ENCODE measurements at regions not wholly inside any gene's neighbourhood (a gene's known extent, or its start where the extent isn't known, plus 50 kb on each side); places are given as distances from the start of the nearest gene placed in this dataset.

DNA sequence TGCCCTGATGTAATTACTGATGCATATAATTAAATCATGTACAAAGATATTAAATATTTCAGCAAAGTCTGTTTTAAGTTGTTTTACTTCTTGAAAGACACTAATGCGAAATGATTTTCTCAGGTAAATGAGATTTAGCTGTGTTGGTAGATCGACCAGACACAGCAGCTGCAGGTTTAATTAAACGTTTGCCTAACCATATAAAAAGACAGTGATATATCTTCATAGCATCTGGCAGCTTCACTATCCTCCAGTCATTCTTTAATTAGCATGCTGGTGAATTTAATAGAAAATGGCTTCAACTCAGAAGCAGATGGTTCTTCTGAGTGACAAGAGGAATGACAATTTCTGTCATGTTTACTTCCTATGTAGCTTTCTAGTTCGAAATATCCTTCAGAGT lies 69.3 kb downstream of the NHLRC3 start:
- no peaks in the 10 kb centered on the region for H3K4me1 ChIP-seq (replicated peaks in 1 of 2)
- DNase-seq = no peak
- H3K4me3 ChIP-seq = no peak overlapping the region
- no peak overlapping the region for H3K27ac ChIP-seq
- no peaks in the 10 kb centered on the region for H3K27me3 ChIP-seq
- intact Hi-C loops (cut with DNase I) = no loop called here
- TF ChIP-seq, protein P1, sequence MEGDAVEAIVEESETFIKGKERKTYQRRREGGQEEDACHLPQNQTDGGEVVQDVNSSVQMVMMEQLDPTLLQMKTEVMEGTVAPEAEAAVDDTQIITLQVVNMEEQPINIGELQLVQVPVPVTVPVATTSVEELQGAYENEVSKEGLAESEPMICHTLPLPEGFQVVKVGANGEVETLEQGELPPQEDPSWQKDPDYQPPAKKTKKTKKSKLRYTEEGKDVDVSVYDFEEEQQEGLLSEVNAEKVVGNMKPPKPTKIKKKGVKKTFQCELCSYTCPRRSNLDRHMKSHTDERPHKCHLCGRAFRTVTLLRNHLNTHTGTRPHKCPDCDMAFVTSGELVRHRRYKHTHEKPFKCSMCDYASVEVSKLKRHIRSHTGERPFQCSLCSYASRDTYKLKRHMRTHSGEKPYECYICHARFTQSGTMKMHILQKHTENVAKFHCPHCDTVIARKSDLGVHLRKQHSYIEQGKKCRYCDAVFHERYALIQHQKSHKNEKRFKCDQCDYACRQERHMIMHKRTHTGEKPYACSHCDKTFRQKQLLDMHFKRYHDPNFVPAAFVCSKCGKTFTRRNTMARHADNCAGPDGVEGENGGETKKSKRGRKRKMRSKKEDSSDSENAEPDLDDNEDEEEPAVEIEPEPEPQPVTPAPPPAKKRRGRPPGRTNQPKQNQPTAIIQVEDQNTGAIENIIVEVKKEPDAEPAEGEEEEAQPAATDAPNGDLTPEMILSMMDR (IDR thresholded peaks at IDR 0.05) = no peak
- no peak for TF ChIP-seq POLR2A (IDR thresholded peaks at IDR 0.05)
- no peaks in the 10 kb centered on the region for H3K36me3 ChIP-seq (replicated peaks in 1 of 2)
- WGBS, 4 donors = 61 to 71% (median 67%) methylated on average over 4 of the region's 4 CpGs
- no peaks in the 10 kb centered on the region for H3K9me3 ChIP-seq (replicated peaks in 1 of 3)

DNA sequence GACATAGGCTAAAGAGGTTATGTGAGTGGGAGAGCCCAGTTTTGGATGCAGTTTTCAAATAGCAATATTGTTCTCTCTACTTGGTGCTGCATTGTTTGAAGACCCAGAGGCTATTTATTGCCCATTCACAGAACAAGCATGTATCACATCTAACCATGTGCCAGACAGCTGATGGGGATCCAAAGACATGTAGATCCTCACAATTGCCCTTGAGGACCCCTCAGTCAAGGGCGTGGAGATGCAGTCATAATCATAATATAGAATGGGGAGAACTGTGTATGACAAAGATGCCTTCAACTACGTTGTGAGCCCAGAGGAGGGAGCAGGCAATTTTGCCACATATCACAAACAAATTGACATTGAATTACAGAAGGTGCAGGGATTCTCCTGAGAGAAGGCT lies 70.5 kb downstream of the NHLRC3 start:
- DNase-seq = no peak
- no peak overlapping the region for H3K27ac ChIP-seq
- H3K36me3 ChIP-seq (replicated peaks in 1 of 2) = no peaks in the 10 kb centered on the region
- no peaks in the 10 kb centered on the region for H3K27me3 ChIP-seq
- no peak overlapping the region for H3K4me3 ChIP-seq
- no peaks in the 10 kb centered on the region for H3K4me1 ChIP-seq (replicated peaks in 1 of 2)
- intact Hi-C loops (cut with DNase I) = no loop called here
- WGBS, 4 donors = 45 to 51% (median 49%) methylated on average over 2 of the region's 2 CpGs
- no peaks in the 10 kb centered on the region for H3K9me3 ChIP-seq (replicated peaks in 1 of 3)
- no peak for TF ChIP-seq POLR2A (IDR thresholded peaks at IDR 0.05)
- TF ChIP-seq, protein P1 (IDR thresholded peaks at IDR 0.05) = no peak

- no peaks in the 10 kb centered on the region for H3K9me3 ChIP-seq (replicated peaks in 1 of 3)
- no peak for TF ChIP-seq POLR2A (IDR thresholded peaks at IDR 0.05)
- TF ChIP-seq, protein P1 (IDR thresholded peaks at IDR 0.05) = no peak
- H3K36me3 ChIP-seq (replicated peaks in 1 of 2) = no peaks in the 10 kb centered on the region
- H3K4me3 ChIP-seq = no peak overlapping the region
- no peaks in the 10 kb centered on the region for H3K27me3 ChIP-seq
- H3K4me1 ChIP-seq (replicated peaks in 1 of 2) = no peaks in the 10 kb centered on the region
- WGBS, 4 donors = 83 to 95% (median 89%) methylated on average over 2 of the region's 2 CpGs
- H3K27ac ChIP-seq = no peak overlapping the region
- DNase-seq = no peak
- intact Hi-C loops (cut with DNase I) = no loop called here
These were observed 72.4 kb downstream of the NHLRC3 start for GRCh38 chr13:39110518-39111097.

- 0 to 28% (median 0%) methylated on average over 2 of the region's 2 CpGs for WGBS, 4 donors
- Histone ChIP-seq H3K4me3 (no peak overlapping the region), H3K27ac (no peak overlapping the region), H3K27me3 (no peaks in the 10 kb centered on the region), H3K4me1 (replicated peaks in 1 of 2) (no peaks in the 10 kb centered on the region), H3K36me3 (replicated peaks in 1 of 2) (no peaks in the 10 kb centered on the region), H3K9me3 (replicated peaks in 1 of 3) (no peaks in the 10 kb centered on the region)
- no peak for DNase-seq
- intact Hi-C loops (cut with DNase I) = no loop called here
- TF ChIP-seq, protein P1 (IDR thresholded peaks at IDR 0.05) = no peak
- no peak for TF ChIP-seq POLR2A (IDR thresholded peaks at IDR 0.05)
These were observed 72.9 kb downstream of the NHLRC3 start for GRCh38 chr13:39111145-39111544.

Measured in adrenal gland (tissue), 9 donors.